SH-SY5Y (cell line): ENCODE measurements at regions not wholly inside any gene's neighbourhood (a gene's known extent, or its start where the extent isn't known, plus 50 kb on each side); places are given as distances from the start of the nearest gene placed in this dataset.

ENCODE experiments used
- GATA2 ChIP-seq: IDR thresholded peaks from 2 replicates; pipeline ENCODE4 v1.6.1; 2011; ENCODE audit warnings: mild to moderate bottlenecking, low read depth, low read length
- GATA3 ChIP-seq: IDR thresholded peaks from 2 replicates; pipeline ENCODE4 v1.6.1; 2011; ENCODE audit warnings: low read depth, mild to moderate bottlenecking, low read length, moderate library complexity

DNA sequence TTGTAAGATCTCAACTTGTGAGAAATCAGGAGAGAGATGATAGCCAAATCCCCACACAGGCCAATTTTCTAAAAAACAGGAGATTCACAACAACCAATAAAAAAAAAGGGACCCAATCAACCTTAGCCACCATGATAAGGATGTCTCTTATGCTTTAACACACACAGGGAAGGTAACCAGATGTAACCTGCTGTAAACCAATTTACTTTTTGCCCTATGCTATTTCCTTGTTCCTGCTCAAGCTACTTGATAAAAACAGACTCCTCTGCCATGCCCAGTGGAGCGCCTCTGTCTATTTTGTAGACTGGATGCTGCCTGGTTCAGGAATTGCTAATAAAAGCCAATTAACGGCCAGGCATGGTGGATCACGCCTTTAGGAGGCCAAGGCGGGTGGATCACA lies 123.5 kb upstream of the NPVF start:
- TF ChIP-seq GATA3 (no peak), GATA2 (no peak)
